ENCODE measurements at regions not wholly inside any gene's neighbourhood (a gene's known extent, or its start where the extent isn't known, plus 50 kb on each side); places are given as distances from the start of the nearest gene placed in this dataset.
A peak's percentile ranks its signal among the peaks of the same experiment; 100 is the strongest.

- peak overlapping the region; percentile 65 for H3K4me2 ChIP-seq (ENCODE audit: low read length)
Observed at GRCh38 chr7:22667562-22668239, 59.3 kb upstream of the IL6 start.

GRCh38 chr7:22667187-22667561 lies 59.8 kb upstream of the IL6 start:
- Histone ChIP-seq H3K9ac (ENCODE audit: low read length) (peak overlapping the region; percentile 77), H3K9me3 (ENCODE audit: insufficient read depth, low read depth, low read length) (no peaks in the 10 kb centered on the region), H3K79me2 (ENCODE audit: insufficient read depth, low read length) (no peaks in the 10 kb centered on the region), H3K4me3 (ENCODE audit: insufficient read depth, low read depth, low read length) (no peak overlapping the region), H4K20me1 (ENCODE audit: insufficient read depth, low read length) (no peaks in the 10 kb centered on the region), H3K27ac (ENCODE audit: low read depth, low read length) (peak overlapping the region; percentile 93), H3K27me3 (ENCODE audit: insufficient read depth, low read length) (no peaks in the 10 kb centered on the region), H3K4me2 (ENCODE audit: low read length) (peak overlapping the region; percentile 65), H3K4me1 (ENCODE audit: insufficient read depth, low read length) (peaks cover 62% of the 10 kb centered on the region), H3K36me3 (ENCODE audit: insufficient read depth, low read length) (no peaks in the 10 kb centered on the region), H2AFZ (ENCODE audit: low read depth, low read length) (no peak overlapping the region)
- no peak for DNase-seq (ENCODE audit: low read depth)
- TF ChIP-seq, protein P1, sequence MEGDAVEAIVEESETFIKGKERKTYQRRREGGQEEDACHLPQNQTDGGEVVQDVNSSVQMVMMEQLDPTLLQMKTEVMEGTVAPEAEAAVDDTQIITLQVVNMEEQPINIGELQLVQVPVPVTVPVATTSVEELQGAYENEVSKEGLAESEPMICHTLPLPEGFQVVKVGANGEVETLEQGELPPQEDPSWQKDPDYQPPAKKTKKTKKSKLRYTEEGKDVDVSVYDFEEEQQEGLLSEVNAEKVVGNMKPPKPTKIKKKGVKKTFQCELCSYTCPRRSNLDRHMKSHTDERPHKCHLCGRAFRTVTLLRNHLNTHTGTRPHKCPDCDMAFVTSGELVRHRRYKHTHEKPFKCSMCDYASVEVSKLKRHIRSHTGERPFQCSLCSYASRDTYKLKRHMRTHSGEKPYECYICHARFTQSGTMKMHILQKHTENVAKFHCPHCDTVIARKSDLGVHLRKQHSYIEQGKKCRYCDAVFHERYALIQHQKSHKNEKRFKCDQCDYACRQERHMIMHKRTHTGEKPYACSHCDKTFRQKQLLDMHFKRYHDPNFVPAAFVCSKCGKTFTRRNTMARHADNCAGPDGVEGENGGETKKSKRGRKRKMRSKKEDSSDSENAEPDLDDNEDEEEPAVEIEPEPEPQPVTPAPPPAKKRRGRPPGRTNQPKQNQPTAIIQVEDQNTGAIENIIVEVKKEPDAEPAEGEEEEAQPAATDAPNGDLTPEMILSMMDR (IDR thresholded peaks at IDR 0.05; ENCODE audit: insufficient read depth, low read depth, low read length): no peak
- TF ChIP-seq EZH2 (IDR thresholded peaks at IDR 0.05; ENCODE audit: insufficient read depth, low read length): no peak
- FAIRE-seq: no peak
- Mint-ChIP-seq H3K27me3 (ENCODE audit: low read depth, unreplicated experiment) (no peaks in the 10 kb centered on the region), H3K9me3 (ENCODE audit: unreplicated experiment) (no peaks in the 10 kb centered on the region), H3K4me1 (ENCODE audit: low read depth, unreplicated experiment) (peaks cover 42% of the 10 kb centered on the region), H3K4me3 (ENCODE audit: unreplicated experiment) (no peak overlapping the region), H3K27ac (ENCODE audit: unreplicated experiment) (no peak overlapping the region), H3K36me3 (ENCODE audit: low read depth, unreplicated experiment) (no peaks in the 10 kb centered on the region)

More at GRCh38 chr7:22667562-22668239, 59.3 kb upstream of the IL6 start:
- Histone ChIP-seq H3K79me2 (ENCODE audit: insufficient read depth, low read length) (no peaks in the 10 kb centered on the region), H4K20me1 (ENCODE audit: insufficient read depth, low read length) (no peaks in the 10 kb centered on the region), H3K4me1 (ENCODE audit: insufficient read depth, low read length) (peaks cover 57% of the 10 kb centered on the region), H3K4me3 (ENCODE audit: insufficient read depth, low read depth, low read length) (no peak overlapping the region), H3K27me3 (ENCODE audit: insufficient read depth, low read length) (no peaks in the 10 kb centered on the region), H3K27ac (ENCODE audit: low read depth, low read length) (peak overlapping the region; percentile 93), H3K9me3 (ENCODE audit: insufficient read depth, low read depth, low read length) (no peaks in the 10 kb centered on the region), H2AFZ (ENCODE audit: low read depth, low read length) (peak overlapping the region; percentile 8), H3K9ac (ENCODE audit: low read length) (peak overlapping the region; percentile 77), H3K36me3 (ENCODE audit: insufficient read depth, low read length) (no peaks in the 10 kb centered on the region)
- H3K27me3 Mint-ChIP-seq (ENCODE audit: low read depth, unreplicated experiment): no peaks in the 10 kb centered on the region
- H3K27ac Mint-ChIP-seq (ENCODE audit: unreplicated experiment): peak overlapping the region; percentile 76
- TF ChIP-seq EZH2 (IDR thresholded peaks at IDR 0.05; ENCODE audit: insufficient read depth, low read length): no peak
- TF ChIP-seq, protein P1 (IDR thresholded peaks at IDR 0.05; ENCODE audit: insufficient read depth, low read depth, low read length): no peak
- H3K36me3 Mint-ChIP-seq (ENCODE audit: low read depth, unreplicated experiment): no peaks in the 10 kb centered on the region
- peaks cover 37% of the 10 kb centered on the region for H3K4me1 Mint-ChIP-seq (ENCODE audit: low read depth, unreplicated experiment)
- DNase-seq (ENCODE audit: low read depth) (peak; percentile 84), FAIRE-seq (peak; percentile 93)
- no peaks in the 10 kb centered on the region for H3K9me3 Mint-ChIP-seq (ENCODE audit: unreplicated experiment)
- H3K4me3 Mint-ChIP-seq (ENCODE audit: unreplicated experiment): no peak overlapping the region

GRCh38 chr7:22666732-22667131 lies 60.3 kb upstream of the IL6 start:
- Histone ChIP-seq H4K20me1 (ENCODE audit: insufficient read depth, low read length) (no peaks in the 10 kb centered on the region), H3K4me1 (ENCODE audit: insufficient read depth, low read length) (peaks cover 57% of the 10 kb centered on the region), H3K9me3 (ENCODE audit: insufficient read depth, low read depth, low read length) (no peaks in the 10 kb centered on the region), H2AFZ (ENCODE audit: low read depth, low read length) (no peak overlapping the region), H3K79me2 (ENCODE audit: insufficient read depth, low read length) (no peaks in the 10 kb centered on the region), H3K9ac (ENCODE audit: low read length) (peak overlapping the region; percentile 77), H3K36me3 (ENCODE audit: insufficient read depth, low read length) (no peaks in the 10 kb centered on the region), H3K27me3 (ENCODE audit: insufficient read depth, low read length) (no peaks in the 10 kb centered on the region), H3K27ac (ENCODE audit: low read depth, low read length) (peak overlapping the region; percentile 93), H3K4me3 (ENCODE audit: insufficient read depth, low read depth, low read length) (no peak overlapping the region), H3K4me2 (ENCODE audit: low read length) (peak overlapping the region; percentile 65)
- no peaks in the 10 kb centered on the region for H3K27me3 Mint-ChIP-seq (ENCODE audit: low read depth, unreplicated experiment)
- no peak overlapping the region for H3K4me3 Mint-ChIP-seq (ENCODE audit: unreplicated experiment)
- no peaks in the 10 kb centered on the region for H3K36me3 Mint-ChIP-seq (ENCODE audit: low read depth, unreplicated experiment)
- peak overlapping the region; percentile 55 for H3K27ac Mint-ChIP-seq (ENCODE audit: unreplicated experiment)
- FAIRE-seq (no peak), DNase-seq (ENCODE audit: low read depth) (peak; percentile 67)
- H3K4me1 Mint-ChIP-seq (ENCODE audit: low read depth, unreplicated experiment): peaks cover 45% of the 10 kb centered on the region
- no peaks in the 10 kb centered on the region for H3K9me3 Mint-ChIP-seq (ENCODE audit: unreplicated experiment)
- no peak for TF ChIP-seq EZH2 (IDR thresholded peaks at IDR 0.05; ENCODE audit: insufficient read depth, low read length)
- TF ChIP-seq, protein P1 (IDR thresholded peaks at IDR 0.05; ENCODE audit: insufficient read depth, low read depth, low read length): no peak
